ENCODE measurements at regions not wholly inside any gene's neighbourhood (a gene's known extent, or its start where the extent isn't known, plus 50 kb on each side); places are given as distances from the start of the nearest gene placed in this dataset.
"Not testable (repeated sequence)": the region's sequence is repeated elsewhere in the genome, so short reads cannot be mapped to it uniquely, and the experiment has no call there.

- no peak overlapping the region for H3K4me3 ChIP-seq (ENCODE audit: low read length)
- DNase-seq (ENCODE audit: low read depth), result no peak
- no peak for TF ChIP-seq CTCF (conservative IDR thresholded peaks at IDR 0.05; ENCODE audit: low read depth, low read length)
Measured at GRCh38 chr9:19879062-19879461, 90.2 kb upstream of the SLC24A2 start.

GRCh38 chr9:19876569-19877316 lies 87.9 kb upstream of the SLC24A2 start:
- TF ChIP-seq CTCF (conservative IDR thresholded peaks at IDR 0.05; ENCODE audit: low read depth, low read length), result no peak
- DNase-seq (ENCODE audit: low read depth), result no peak
- no peak overlapping the region for H3K4me3 ChIP-seq (ENCODE audit: low read length)

GRCh38 chr9:19875291-19875920 lies 86.6 kb upstream of the SLC24A2 start:
- TF ChIP-seq CTCF (conservative IDR thresholded peaks at IDR 0.05; ENCODE audit: low read depth, low read length), result no peak
- no peak for DNase-seq (ENCODE audit: low read depth)
- H3K4me3 ChIP-seq (ENCODE audit: low read length), result no peak overlapping the region

GRCh38 chr9:19873188-19873587 lies 84.4 kb upstream of the SLC24A2 start:
- not testable (repeated sequence) for H3K4me3 ChIP-seq (ENCODE audit: low read length); DNase-seq (ENCODE audit: low read depth)

- TF ChIP-seq CTCF (conservative IDR thresholded peaks at IDR 0.05; ENCODE audit: low read depth, low read length), result no peak
- DNase-seq (ENCODE audit: low read depth), result no peak
- no peak overlapping the region for H3K4me3 ChIP-seq (ENCODE audit: low read length)
Measured at GRCh38 chr9:19870988-19871387, 82.2 kb upstream of the SLC24A2 start.

GRCh38 chr9:19840953-19841352 lies 52.1 kb upstream of the SLC24A2 start:
- no peak for TF ChIP-seq CTCF (conservative IDR thresholded peaks at IDR 0.05; ENCODE audit: low read depth, low read length)
- H3K4me3 ChIP-seq (ENCODE audit: low read length), result no peak overlapping the region
- DNase-seq (ENCODE audit: low read depth), result no peak

Measured in retinal pigment epithelial cell (primary cell).